ENCODE measurements at regions not wholly inside any gene's neighbourhood (a gene's known extent, or its start where the extent isn't known, plus 50 kb on each side); places are given as distances from the start of the nearest gene placed in this dataset.
A peak's percentile ranks its signal among the peaks of the same experiment; 100 is the strongest.
"Not testable (repeated sequence)": the region's sequence is repeated elsewhere in the genome, so short reads cannot be mapped to it uniquely, and the experiment has no call there.

DNA sequence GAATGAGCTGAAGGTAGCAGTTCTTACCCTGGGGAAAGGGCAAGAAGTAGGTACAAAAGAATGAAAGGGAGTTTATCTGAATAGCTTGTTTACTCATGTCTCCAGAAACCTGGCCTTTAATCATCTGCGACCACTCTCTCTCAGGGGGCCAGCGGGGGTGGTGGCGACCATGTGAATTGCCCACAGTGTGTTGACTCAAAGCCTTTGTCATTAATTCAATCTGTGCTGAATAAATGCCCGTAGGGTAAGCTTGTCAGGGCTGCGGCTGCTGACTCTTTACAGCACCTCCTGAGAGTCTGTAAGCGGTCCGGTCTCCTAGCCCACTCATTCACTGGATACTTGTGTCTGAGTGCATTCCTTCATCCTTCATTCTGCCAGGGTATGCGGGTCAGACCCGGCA is 874.4 kb downstream of the SLC6A15 start:
- Histone ChIP-seq H3K27ac (no peak overlapping the region), H3K4me1 (no peaks in the 10 kb centered on the region), H3K4me3 (no peak overlapping the region), H3K27me3 (no peaks in the 10 kb centered on the region), H3K9me3 (peaks cover 0 to 2% (median 0%) of the 10 kb centered on the region in 4 donors), H3K36me3 (no peaks in the 10 kb centered on the region)
- TF ChIP-seq POLR2AphosphoS5 (IDR thresholded peaks at IDR 0.05) (no peak), CTCF (IDR thresholded peaks at IDR 0.05) (no peak), EP300 (IDR thresholded peaks at IDR 0.05) (no peak), POLR2A (IDR thresholded peaks at IDR 0.05) (no peak)
- WGBS, 2 donors: 55 to 73% methylated on average over 9 of the region's 9 CpGs
- no peak for DNase-seq
- intact Hi-C loops (cut with DNase I): no loop called here

- no peaks in the 10 kb centered on the region for H3K36me3 ChIP-seq
- TF ChIP-seq POLR2AphosphoS5 (IDR thresholded peaks at IDR 0.05): no peak
- no peak for TF ChIP-seq POLR2A (IDR thresholded peaks at IDR 0.05)
- TF ChIP-seq CTCF (IDR thresholded peaks at IDR 0.05): no peak
- TF ChIP-seq EP300 (IDR thresholded peaks at IDR 0.05): no peak
- no peak overlapping the region for H3K27ac ChIP-seq
- no peaks in the 10 kb centered on the region for H3K27me3 ChIP-seq
- no peak for DNase-seq
- 74 to 80% methylated on average over 3 of the region's 3 CpGs for WGBS, 2 donors
- no peaks in the 10 kb centered on the region for H3K4me1 ChIP-seq
- intact Hi-C loops (cut with DNase I): no loop called here
- H3K9me3 ChIP-seq: peaks cover 0 to 5% (median 2%) of the 10 kb centered on the region in 4 donors
- H3K4me3 ChIP-seq: no peak overlapping the region
Measured at GRCh38 chr12:84036912-84037311, 875.7 kb downstream of the SLC6A15 start.

GRCh38 chr12:84035766-84036165 is 876.8 kb downstream of the SLC6A15 start:
- no peak for DNase-seq
- 80% methylated on average over 3 of the region's 3 CpGs for WGBS, 2 donors
- intact Hi-C loops (cut with DNase I): no loop called here

DNA sequence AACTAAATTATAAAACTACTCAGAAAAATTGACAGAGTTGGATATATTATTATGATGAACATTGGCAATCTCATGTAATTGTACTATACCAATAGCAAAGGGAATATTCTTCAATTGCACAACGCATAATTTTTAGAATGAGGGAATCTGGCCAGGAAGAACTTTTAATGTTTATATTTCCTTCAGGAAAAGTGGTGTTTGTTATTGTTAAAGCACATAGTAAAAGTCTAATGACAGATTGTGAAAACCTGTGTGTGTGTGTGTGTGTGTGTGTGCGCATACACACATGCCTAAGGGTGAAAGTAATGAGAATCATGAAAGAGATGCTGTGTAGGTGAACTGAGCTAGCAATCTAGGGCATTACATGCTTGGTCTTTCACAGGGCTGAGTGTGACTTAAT is 877.7 kb downstream of the SLC6A15 start:
- WGBS, 2 donors: 39% methylated on average over 2 of the region's 2 CpGs
- Histone ChIP-seq H3K4me3 (no peak overlapping the region), H3K4me1 (no peaks in the 10 kb centered on the region), H3K9me3 (peaks cover 0 to 5% (median 2%) of the 10 kb centered on the region in 4 donors), H3K27me3 (no peaks in the 10 kb centered on the region), H3K27ac (no peak overlapping the region), H3K36me3 (no peaks in the 10 kb centered on the region)
- intact Hi-C loops (cut with DNase I): no loop called here
- no peak for DNase-seq
- TF ChIP-seq POLR2AphosphoS5 (IDR thresholded peaks at IDR 0.05) (peak in 1 of 4 donors; percentile 8), EP300 (IDR thresholded peaks at IDR 0.05) (no peak)

More at GRCh38 chr12:84035766-84036165, 876.8 kb downstream of the SLC6A15 start:
- no peaks in the 10 kb centered on the region for H3K36me3 ChIP-seq
- H3K9me3 ChIP-seq: peaks cover 0 to 5% (median 2%) of the 10 kb centered on the region in 4 donors
- H3K4me3 ChIP-seq: no peak overlapping the region
- H3K4me1 ChIP-seq: no peaks in the 10 kb centered on the region
- no peaks in the 10 kb centered on the region for H3K27me3 ChIP-seq
- TF ChIP-seq EP300 (IDR thresholded peaks at IDR 0.05) (no peak), CTCF (IDR thresholded peaks at IDR 0.05) (no peak), POLR2A (IDR thresholded peaks at IDR 0.05) (no peak), POLR2AphosphoS5 (IDR thresholded peaks at IDR 0.05) (no peak)
- H3K27ac ChIP-seq: no peak overlapping the region

- intact Hi-C loops (cut with DNase I): no loop called here
- no peak for TF ChIP-seq POLR2AphosphoS5 (IDR thresholded peaks at IDR 0.05)
- TF ChIP-seq CTCF (IDR thresholded peaks at IDR 0.05): no peak
- no peak for TF ChIP-seq POLR2A (IDR thresholded peaks at IDR 0.05)
- no peak for TF ChIP-seq EP300 (IDR thresholded peaks at IDR 0.05)
- 65 to 84% methylated on average over 8 of the region's 8 CpGs for WGBS, 2 donors
- peaks cover 0 to 5% (median 2%) of the 10 kb centered on the region in 4 donors for H3K9me3 ChIP-seq
- H3K27me3 ChIP-seq: no peaks in the 10 kb centered on the region
- no peaks in the 10 kb centered on the region for H3K4me1 ChIP-seq
- DNase-seq: no peak
- no peaks in the 10 kb centered on the region for H3K36me3 ChIP-seq
- no peak overlapping the region for H3K4me3 ChIP-seq
- H3K27ac ChIP-seq: no peak overlapping the region
Measured at GRCh38 chr12:84033162-84033561, 879.4 kb downstream of the SLC6A15 start.

DNA sequence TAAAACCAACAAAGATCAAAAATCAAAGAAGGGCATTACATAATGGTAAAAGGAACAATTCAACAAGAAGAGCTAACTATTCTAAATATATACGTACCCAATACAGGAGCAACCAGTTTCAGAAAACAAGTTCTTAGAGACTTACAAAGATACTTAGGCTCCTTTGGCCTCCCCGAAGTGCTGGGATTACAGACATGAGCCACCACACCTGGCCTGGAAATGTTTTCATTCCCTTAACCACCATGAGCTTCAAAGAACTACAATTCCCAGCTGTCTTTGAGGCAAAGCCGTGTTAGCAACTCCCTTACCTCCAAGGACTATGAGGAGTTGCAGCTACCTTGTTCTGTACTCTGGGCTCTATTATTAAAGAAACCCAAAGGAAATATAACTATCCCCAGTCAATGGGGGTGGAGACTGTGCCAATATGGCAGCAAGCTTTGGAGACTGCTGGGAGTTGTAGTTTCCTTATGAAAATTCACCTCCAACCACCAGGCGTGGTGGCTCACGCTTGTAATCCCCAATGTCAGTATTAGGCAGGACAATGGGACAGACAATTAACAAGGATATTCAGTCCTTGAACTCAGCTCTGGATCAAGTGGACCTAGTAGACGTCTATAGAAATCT is 893.9 kb downstream of the SLC6A15 start:
- H3K4me1 ChIP-seq; H3K36me3 ChIP-seq; H3K27ac ChIP-seq; H3K9me3 ChIP-seq; intact Hi-C loops (cut with DNase I); DNase-seq; H3K27me3 ChIP-seq; H3K4me3 ChIP-seq: not testable (repeated sequence)
- WGBS, 2 donors: 77 to 84% methylated on average over 6 of the region's 6 CpGs

All from sigmoid colon (tissue), 6 donors.